ENCODE measurements at regions not wholly inside any gene's neighbourhood (a gene's known extent, or its start where the extent isn't known, plus 50 kb on each side); places are given as distances from the start of the nearest gene placed in this dataset.

DNA sequence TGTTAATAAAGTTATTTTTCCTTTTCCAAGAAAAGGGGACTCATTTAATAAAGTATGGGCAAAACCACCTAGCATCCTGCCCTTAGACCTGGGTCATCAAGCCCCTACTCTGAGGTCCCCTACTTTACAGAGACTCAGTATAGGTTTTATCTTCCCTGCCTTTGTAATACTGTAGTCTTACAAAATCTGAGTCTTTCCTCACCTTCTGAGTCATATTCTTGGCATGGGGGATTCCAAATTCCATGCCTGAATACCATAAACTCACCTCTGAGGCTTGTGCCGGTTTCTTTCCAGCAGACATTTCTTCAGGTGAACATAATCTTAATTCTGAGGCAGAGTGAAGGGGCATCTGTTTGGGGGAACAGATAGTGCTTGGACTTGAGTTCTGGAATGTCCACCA is 282.5 kb downstream of the KCNA4 start:
- Histone ChIP-seq H3K9me3 (replicated peaks) (peaks cover 6% of the 10 kb centered on the region), H3K36me3 (no peaks in the 10 kb centered on the region), H3K4me1 (no peaks in the 10 kb centered on the region), H3K27me3 (ENCODE audit: low read depth) (no peaks in the 10 kb centered on the region), H3K27ac (replicated peaks) (no peak overlapping the region), H3K4me3 (no peak overlapping the region)
- TF ChIP-seq, protein P1, sequence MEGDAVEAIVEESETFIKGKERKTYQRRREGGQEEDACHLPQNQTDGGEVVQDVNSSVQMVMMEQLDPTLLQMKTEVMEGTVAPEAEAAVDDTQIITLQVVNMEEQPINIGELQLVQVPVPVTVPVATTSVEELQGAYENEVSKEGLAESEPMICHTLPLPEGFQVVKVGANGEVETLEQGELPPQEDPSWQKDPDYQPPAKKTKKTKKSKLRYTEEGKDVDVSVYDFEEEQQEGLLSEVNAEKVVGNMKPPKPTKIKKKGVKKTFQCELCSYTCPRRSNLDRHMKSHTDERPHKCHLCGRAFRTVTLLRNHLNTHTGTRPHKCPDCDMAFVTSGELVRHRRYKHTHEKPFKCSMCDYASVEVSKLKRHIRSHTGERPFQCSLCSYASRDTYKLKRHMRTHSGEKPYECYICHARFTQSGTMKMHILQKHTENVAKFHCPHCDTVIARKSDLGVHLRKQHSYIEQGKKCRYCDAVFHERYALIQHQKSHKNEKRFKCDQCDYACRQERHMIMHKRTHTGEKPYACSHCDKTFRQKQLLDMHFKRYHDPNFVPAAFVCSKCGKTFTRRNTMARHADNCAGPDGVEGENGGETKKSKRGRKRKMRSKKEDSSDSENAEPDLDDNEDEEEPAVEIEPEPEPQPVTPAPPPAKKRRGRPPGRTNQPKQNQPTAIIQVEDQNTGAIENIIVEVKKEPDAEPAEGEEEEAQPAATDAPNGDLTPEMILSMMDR (IDR thresholded peaks at IDR 0.05; ENCODE audit: borderline replicate concordance) = no peak
- intact Hi-C loops (cut with micrococcal nuclease) = no loop called here
- DNase-seq = no peak

DNA sequence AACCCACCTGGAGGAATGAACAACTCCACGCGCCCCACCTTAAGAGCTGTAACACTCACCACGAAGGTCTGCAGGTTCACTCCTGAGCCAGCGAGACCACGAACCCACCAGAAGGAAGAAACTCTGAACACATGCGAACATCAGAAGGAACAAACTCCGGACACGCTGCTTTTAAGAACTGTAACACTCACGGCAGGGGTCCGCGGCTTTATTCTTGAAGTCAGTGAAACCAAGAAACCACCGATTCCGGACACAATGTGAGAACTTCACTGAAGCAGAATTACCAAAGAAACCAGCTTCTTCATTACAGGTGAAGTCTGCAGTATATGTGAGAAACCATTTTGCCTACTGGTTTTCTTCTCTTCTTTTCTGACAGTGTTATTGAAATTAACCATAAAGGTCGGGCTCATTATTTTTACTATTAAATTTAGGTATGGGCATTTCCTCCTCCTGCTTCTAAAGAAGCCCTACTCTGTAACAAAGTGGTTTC is 303.0 kb downstream of the KCNA4 start:
- no peaks in the 10 kb centered on the region for H3K9me3 ChIP-seq (replicated peaks)
- H3K27me3 ChIP-seq (ENCODE audit: low read depth) = no peaks in the 10 kb centered on the region
- intact Hi-C loops (cut with micrococcal nuclease) = no loop called here
- H3K4me1 ChIP-seq = peaks cover 11% of the 10 kb centered on the region
- H3K4me3 ChIP-seq = no peak overlapping the region
- H3K27ac ChIP-seq (replicated peaks) = no peak overlapping the region
- H3K36me3 ChIP-seq = no peaks in the 10 kb centered on the region
- DNase-seq = no peak
- TF ChIP-seq, protein P1 (IDR thresholded peaks at IDR 0.05; ENCODE audit: borderline replicate concordance) = no peak

DNA sequence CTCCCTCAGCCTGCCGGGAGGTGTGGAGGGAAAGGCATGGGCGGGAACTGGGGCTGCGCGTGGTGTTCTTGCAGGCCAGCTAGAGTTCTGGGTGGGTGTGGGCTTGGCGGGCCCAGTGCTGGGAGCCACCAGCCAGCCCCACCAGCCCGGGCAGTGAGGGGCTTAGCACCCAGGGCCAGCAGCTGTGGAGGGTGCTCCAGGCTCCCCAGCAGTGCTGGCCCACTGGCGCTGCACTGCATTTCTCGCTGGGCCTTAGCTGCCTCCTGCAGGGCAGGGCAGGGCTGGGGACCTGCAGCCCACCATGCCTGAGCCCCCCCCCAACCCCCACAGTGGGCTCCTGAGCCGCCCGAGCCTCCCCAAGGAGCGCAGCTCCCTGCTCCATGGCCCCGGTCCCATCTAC is 304.2 kb downstream of the KCNA4 start:
- H3K27ac ChIP-seq (replicated peaks) = no peak overlapping the region
- intact Hi-C loops (cut with micrococcal nuclease) = no loop called here
- peaks cover 18% of the 10 kb centered on the region for H3K4me1 ChIP-seq
- H3K27me3 ChIP-seq (ENCODE audit: low read depth) = no peaks in the 10 kb centered on the region
- no peak overlapping the region for H3K4me3 ChIP-seq
- DNase-seq = no peak
- TF ChIP-seq, protein P1 (IDR thresholded peaks at IDR 0.05; ENCODE audit: borderline replicate concordance) = no peak
- H3K36me3 ChIP-seq = no peaks in the 10 kb centered on the region
- H3K9me3 ChIP-seq (replicated peaks) = no peaks in the 10 kb centered on the region

DNA sequence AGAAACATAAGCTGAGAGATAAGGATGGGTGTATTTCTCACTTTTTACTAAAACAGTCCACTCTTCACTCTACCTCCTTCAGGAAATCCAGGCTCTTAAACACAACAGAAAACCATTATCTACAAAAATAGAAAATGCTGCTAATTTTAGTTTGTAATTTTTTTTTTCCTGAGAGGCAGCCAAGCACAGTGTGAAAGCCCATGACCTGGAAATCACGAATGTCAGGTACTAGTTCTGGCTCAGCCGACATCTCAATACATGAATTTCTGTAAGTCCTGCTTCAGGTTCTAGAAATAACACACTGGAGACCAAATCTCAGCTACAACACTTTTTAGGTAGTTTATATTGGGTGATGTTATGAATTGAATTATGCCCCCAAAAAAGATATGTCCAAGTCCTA is 308.9 kb downstream of the KCNA4 start:
- H3K27ac ChIP-seq (replicated peaks) = no peak overlapping the region
- H3K9me3 ChIP-seq (replicated peaks) = peaks cover 9% of the 10 kb centered on the region
- H3K4me3 ChIP-seq = no peak overlapping the region
- peaks cover 20% of the 10 kb centered on the region for H3K4me1 ChIP-seq
- H3K36me3 ChIP-seq = no peaks in the 10 kb centered on the region
- intact Hi-C loops (cut with micrococcal nuclease) = no loop called here
- no peak for DNase-seq
- TF ChIP-seq, protein P1 (IDR thresholded peaks at IDR 0.05; ENCODE audit: borderline replicate concordance) = no peak
- no peaks in the 10 kb centered on the region for H3K27me3 ChIP-seq (ENCODE audit: low read depth)

DNA sequence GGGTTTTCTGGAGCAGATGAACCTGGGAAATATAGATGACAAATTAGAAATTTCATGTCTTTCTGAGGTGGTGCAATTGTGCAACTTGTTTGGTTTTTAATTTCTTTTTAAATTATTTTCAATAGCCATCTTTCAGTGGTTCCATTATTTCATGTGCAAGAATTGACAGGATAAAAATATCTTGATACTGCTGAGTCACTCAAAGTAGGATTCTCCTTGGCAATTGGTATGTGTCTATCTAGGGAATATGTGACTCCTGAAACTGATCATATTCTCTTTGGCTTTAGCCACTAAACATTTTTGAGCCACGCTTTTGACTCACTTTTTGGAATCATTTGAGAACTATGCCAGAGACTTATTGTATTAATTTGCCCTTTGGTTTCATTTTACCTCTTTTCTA is 331.5 kb downstream of the KCNA4 start:
- Histone ChIP-seq H3K4me3 (no peak overlapping the region), H3K27me3 (ENCODE audit: low read depth) (no peaks in the 10 kb centered on the region), H3K27ac (replicated peaks) (no peak overlapping the region), H3K4me1 (no peaks in the 10 kb centered on the region), H3K9me3 (replicated peaks) (no peaks in the 10 kb centered on the region), H3K36me3 (no peaks in the 10 kb centered on the region)
- no peak for DNase-seq
- TF ChIP-seq, protein P1 (IDR thresholded peaks at IDR 0.05; ENCODE audit: borderline replicate concordance) = no peak
- intact Hi-C loops (cut with micrococcal nuclease) = no loop called here

DNA sequence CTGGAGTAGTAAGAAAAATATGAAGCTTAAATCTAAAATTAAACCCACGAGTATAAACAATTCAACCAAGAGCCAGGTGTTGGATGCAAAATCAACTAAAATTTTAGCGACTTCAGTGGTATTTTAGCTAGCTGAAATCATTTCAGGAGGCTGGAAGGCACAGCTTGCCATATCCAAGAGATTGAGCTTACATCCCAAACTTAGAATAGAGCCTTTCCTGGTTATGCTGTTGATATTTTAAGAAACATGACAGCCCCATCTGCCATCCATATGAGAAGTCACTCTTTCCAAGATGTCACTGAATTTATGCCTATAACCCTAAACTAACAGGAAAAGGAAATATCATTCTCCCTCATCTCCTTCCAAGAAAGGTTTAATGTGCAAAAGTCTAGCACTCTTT is 334.0 kb downstream of the KCNA4 start:
- Histone ChIP-seq H3K4me3 (no peak overlapping the region), H3K27me3 (ENCODE audit: low read depth) (no peaks in the 10 kb centered on the region), H3K4me1 (no peaks in the 10 kb centered on the region), H3K9me3 (replicated peaks) (no peaks in the 10 kb centered on the region), H3K27ac (replicated peaks) (no peak overlapping the region), H3K36me3 (no peaks in the 10 kb centered on the region)
- TF ChIP-seq, protein P1 (IDR thresholded peaks at IDR 0.05; ENCODE audit: borderline replicate concordance) = no peak
- intact Hi-C loops (cut with micrococcal nuclease) = no loop called here
- no peak for DNase-seq

All from left ventricle myocardium inferior (tissue), 1 donor.